Cerebellar cortex (tissue), 1 donor: ENCODE measurements at regions not wholly inside any gene's neighbourhood (a gene's known extent, or its start where the extent isn't known, plus 50 kb on each side); places are given as distances from the start of the nearest gene placed in this dataset.

Source experiments
- DNase-seq: peaks from one replicate; pipeline ENCODE4 v3.0.0-alpha.2; 2015; ENCODE audit warnings: low spot score

DNA sequence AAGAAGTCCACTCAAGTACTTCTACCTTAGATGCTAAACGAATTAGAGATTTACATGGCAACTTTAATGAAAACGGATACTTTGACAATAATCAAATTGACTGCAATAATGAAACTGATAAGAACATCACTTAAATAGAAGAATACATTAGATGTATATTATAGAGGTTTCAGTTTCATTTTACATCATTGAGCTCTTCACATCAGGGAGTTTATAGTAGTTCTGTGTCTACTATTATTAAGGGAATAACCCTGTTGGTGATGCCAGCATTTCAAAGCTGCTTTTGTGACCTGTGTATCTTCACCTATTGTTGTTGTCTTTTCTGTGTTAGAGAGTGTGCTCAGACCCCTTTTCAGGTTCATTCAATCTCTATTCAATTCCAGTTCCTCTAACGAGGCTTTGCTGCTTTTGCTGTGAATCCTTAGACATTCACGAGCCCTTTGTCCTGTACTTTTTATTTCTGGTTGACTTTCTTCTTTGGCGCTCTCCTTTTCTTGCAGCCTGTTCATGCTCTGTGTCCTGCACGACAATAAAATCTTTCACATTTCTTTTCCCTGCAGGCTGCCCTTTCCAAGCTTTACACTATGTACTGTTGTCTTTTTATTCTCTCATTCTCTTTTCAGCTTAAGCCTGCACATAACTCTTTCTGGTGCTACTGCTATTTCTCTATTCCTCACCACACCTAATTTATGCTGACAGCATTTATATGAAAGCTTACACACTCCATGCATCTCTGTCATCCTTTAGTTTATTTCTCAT lies 232.1 kb downstream of the CPE start:
- DNase-seq: no peak

DNA sequence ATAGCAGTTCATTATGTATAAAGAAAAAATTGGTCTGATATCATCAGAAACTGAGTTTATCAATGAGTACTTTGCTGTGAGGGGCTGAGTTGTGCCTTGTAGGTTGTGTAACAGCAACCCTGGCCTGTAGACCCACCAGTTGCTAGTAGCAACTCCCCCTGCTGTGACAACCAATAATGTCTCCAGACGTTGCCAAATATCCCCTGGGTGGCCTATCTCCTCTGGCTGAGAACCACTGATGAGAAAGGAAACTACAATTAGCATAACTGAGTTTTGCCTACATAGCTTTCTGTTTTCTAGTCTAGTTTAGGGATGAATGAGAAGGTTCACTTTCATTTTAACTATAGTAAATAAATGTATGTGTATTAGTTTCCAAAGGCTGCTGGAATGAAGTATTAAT lies 234.1 kb downstream of the CPE start:
- DNase-seq: no peak

DNA sequence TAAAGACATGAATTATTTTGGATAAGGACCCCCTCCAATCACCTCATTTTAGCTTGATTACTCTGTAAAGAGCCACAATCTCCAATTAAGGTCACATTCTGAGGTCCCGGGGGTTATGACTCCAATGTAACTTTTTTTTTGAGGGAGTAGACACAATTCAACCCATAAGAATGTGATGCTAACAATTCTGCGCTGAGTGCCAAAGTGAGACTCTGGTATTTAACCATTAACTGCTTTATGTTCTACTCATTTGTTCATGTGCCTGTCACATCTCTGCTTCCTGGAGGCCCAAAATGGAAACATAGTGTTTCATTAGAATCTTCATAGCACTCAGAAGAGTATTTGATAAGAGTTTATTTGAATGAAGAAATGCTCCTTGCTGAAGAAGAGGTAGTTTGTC lies 234.8 kb downstream of the CPE start:
- DNase-seq: no peak

DNA sequence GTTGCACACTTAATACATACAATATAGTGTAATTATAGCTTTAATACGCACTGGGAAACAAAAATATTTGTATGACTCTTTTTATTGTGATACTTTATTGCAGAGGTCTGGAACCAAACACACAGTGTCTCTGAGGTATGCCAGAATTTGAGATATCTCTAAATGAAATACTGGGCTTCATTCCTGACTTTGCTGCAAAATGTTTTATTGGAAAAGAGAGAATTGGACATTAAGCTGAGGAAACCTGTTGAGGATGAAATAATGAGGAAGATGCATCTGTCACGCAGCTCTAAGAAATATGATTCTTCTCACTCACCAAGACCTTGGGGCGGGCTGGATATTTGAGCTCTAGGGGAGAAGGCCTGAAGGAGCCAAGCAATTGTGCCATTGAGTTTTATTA lies 242.1 kb downstream of the CPE start:
- no peak for DNase-seq

DNA sequence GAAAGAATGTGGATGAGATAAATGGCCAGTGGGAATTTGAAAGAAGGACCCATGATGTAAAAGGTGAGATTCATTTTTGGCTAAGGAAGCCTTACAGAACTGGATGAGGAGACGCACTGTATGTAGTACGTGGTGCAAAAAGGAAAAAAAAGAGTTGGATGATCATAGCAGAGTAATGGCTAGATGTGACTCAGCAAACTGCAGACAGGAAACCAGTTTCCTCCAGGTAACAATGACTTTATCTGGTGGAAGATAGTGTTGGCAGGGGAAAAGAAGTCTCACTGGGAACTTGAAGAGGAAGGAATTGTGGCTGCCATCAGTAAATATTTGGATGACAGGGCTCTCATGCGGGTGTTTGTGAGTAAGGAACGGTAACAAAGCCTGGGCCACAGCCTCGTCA lies 243.2 kb downstream of the CPE start:
- no peak for DNase-seq

DNA sequence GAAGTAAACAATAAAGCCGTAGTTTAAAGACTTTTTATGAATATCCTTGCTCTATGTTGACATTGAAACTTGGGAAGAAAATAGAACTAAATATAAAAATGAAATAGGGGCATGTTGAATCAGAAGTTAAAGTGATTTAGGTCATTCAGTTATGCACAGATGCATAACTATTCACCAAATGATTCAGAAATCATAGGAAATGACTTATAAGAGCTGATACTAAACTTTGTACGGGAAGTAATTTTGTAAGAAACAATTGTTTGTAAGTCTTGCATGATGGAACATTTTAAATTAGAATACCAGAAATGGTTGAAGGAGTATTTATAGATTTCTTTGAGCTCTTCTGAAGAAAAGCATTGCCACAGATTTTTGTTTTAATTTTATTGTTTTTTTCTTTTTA lies 246.5 kb downstream of the CPE start:
- DNase-seq: no peak

DNA sequence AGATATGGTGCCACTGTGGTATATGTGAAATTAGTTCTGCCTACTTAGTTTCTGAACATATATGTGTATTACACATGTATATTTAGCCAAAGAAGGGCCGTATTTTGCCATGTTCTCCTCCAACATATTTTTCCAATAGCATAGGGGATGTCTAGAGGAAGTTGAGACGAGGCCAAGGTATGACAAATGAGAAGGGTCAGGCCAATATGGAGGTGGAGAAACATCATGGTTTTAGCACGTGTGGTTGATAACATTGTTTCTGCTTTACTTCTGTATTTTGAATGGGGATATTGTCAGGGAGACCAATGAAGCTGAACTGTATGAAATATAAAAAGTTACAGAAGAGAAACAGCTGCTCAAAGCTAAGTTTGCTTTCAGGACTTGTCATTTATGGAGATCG lies 246.7 kb upstream of the TLL1 start:
- no peak for DNase-seq

DNA sequence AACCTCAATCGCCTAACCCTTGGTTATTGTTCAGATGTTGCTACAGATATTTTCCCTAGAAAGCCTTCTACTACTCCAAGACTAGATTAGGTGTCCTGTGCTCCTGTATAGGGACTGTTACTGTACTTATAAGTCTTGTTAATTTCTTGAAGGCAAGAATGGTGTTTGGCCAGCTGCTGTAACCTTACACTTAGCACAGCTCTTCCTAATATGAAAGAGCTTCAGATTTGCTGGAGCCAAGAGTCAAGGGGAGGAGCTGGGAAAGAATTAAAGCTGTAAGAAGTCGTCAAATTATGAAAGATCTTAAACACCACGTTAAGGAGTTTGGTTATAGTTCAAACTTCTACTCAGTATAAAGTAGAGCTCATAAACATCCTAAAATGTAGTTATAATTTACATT lies 245.9 kb upstream of the TLL1 start:
- no peak for DNase-seq

DNA sequence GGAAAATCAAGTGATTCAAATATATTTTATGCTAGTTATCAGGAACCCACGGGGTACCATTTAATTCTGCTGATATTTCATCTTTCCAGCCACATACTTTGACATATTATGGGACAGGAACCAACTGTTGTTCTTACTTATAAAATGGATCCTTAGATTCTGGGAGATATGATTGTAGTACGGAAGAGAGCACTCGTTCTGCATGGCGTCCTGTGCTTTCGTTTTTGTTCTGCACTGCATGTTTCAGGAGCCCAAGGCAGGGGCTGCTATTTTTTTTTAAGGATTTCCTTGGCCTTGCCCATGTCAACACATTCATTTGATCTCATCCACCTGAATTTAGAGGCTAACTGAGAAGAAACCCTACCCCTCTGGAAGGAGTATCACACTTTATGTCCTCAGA lies 245.5 kb upstream of the TLL1 start:
- DNase-seq: no peak

DNA sequence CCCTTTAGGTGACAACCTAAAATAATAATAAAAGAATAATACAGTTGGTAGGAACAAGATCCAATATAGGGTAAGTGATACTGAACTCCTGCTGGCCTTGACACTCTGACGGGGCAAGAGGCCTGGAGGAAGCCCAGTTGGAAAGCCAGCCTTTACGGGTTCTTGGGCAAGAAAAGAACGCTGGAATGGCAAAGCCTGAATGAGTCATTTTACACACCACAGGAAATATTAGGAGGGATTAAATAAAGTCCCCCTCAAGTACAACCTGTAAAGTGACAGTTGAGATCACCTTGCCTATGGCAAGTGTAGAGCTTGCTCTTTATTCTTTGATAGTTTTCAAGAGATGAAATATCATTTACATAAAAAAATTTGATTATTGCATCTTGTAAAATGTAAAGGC lies 244.5 kb upstream of the TLL1 start:
- DNase-seq: no peak

DNA sequence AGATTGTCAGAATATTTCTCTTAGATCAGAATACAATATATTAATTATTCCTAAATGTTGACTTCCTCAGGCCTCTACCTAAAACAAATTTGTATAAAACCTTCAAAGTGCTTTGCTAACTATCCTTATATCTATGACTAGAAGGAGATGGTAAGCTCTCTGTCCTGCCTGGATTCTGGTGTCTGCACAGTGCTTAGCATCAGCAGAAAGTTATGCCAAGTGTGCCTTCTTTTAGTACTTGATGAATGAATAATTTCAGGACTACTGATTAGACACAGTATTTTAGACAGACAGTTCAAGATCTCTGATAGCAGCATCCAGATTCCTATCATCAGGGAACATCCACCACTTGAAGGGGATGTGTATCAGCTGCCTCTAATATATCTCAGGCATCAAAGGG lies 242.4 kb upstream of the TLL1 start:
- DNase-seq: no peak

DNA sequence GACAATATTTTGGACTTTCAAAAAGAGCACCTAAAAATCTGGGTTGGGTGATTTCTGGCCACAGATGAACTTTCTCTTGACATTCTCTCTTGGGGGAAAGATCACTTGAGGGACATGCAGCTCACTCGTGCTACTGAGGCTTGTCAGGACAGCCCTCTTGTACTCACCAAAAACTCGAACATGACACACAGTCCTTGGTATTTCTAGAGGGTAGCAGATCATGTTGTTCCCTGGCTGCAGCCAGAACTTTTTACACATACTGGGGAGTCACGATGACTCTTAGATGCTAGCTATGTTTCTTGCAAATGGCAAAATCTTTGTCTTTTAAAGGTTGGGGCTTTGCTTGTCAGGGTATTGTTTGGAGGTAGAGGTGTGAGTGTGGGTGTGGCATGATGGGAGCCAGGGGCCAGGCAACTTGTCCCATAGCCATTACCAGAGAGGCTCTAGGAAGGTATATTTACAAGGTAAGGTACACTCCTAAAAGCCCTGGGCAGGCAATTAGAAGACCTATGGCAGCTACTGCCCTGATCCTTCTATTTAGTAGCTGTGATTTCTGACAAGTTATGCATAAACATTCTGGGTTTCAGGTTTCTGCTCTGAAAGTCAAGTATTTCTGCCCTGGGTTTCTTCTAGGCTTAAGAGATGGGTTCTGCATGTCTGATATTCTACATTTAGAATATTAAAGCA lies 241.7 kb upstream of the TLL1 start:
- no peak for DNase-seq

DNA sequence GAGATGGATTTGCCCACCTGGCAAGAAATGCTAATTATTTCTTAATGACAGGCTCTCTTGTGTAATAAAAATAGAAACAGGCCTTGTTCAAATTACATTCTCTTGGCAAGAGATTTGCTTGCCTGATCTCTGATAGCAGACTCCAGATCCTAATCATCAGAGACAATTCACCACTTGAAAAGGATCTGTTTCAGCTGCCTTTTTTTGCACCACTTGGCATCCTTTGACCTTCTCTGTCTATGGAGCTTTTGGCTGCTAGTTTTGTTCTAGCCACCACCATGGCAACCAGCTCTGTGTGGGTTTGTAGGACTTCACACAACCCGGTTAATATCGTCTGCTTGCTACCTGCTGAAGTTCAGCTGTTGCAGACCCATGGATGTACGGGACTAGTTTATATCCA lies 241.1 kb upstream of the TLL1 start:
- DNase-seq: peak; percentile 92

DNA sequence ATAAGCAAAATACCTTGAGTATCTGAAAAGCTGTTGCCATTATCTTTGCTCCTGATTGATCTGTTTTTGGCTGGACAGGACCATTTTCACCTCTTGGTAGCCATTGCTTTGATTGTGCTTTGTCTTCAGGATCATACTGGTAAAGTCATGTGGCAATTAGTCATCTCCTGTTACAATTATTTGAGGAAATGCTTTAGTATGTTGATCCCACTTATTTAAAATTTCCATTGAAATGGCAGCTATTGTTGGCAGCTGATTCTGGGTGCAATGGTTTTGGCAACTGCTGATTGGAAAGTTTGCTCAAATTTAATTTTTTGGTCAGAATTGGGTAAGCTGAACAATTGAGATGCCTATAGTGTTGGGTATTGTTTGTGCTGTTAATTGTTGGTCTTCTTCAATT lies 238.3 kb upstream of the TLL1 start:
- no peak for DNase-seq

DNA sequence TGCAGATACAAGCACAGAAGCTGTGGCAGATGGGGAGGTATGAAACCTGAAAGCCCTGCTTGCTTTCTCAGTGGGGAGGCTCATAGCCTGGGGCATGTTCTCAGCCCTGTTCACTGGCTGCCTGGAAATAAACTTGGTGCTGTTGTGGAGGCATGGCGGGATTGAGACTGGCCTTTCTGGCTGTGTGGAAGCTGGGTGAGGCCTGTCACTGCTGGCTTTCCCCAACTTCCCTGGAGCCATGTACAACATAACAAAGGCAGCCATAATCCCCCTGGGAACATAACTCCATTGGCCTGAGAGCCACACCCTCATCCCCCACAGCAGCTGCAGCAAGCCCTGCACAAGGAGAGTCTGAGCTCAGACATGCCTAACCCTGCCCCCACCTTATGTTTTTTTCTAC lies 237.7 kb upstream of the TLL1 start:
- no peak for DNase-seq

DNA sequence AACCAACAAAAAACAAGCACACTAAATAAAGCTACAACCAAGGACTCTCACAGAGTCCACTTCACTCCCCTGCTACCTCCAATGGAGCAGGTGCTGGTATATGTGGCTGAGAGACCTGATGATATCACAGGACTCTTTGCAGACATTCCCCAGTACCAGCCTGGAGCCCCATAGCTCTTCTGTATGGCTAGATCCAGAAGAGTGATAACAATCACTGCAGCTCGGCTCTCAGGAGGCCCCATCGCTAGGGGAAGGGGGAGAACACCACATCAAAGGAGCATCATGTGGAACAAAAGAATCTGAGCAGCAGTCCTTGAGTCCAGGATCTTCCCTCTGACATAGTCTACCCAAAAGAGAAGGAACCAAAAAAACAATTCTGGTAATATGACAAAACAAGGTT lies 237.1 kb upstream of the TLL1 start:
- no peak for DNase-seq

DNA sequence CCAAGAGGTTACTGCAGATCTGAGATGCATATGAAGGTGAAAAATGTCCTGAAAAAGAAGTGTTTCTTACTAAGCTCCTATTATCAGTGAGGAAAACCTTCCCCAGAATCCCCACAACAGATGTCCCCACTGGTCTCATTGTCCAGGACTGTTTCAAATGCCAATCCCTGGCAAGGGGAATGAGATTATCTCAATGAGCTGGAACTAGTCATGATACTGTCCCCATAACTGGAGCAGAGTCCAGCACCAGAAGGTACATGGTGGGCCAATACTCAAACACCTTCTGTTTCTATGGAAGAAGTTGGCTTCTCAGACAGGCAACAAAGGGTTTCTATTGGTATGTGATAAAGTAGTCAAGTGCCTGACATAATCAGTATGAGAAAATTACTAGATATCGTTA lies 221.1 kb upstream of the TLL1 start:
- peak; percentile 97 for DNase-seq

DNA sequence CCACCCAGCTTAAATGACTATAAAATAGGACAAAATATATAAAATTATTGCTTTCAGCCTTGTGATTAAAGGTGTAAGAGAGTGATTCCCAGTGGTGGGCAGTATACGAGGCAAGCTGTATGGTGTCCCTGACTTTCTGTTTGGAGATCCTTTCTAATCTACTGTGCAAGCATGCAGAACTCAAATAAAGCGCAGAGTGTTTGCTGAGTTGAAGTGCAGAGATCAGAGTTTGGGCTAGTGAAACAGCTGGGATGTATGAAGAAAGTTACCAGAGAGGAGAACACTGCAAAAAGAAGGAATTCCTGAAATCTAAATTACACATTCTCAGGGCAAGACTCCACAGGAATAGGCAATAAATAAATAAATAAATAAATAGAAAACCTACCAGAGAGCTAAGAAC lies 218.5 kb upstream of the TLL1 start:
- no peak for DNase-seq

DNA sequence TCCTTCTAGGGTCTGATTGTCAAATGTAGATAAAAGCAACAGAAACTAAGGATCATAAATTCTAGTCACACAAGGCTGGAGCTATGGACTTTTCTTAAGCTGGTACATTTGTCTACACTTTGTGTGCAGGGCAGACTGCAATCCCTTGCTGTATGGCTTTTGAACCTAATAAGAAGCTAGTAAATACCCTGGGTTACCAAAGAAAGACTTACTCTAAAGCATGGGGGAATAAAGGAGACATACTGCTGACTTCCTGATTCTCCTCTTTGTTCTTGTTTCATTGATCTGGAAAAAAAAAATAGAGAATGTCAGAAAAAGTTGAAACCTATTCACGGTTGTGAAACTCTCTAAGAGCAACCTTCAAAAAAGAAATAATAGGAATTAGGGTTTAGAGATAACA lies 216.6 kb upstream of the TLL1 start:
- DNase-seq: no peak

DNA sequence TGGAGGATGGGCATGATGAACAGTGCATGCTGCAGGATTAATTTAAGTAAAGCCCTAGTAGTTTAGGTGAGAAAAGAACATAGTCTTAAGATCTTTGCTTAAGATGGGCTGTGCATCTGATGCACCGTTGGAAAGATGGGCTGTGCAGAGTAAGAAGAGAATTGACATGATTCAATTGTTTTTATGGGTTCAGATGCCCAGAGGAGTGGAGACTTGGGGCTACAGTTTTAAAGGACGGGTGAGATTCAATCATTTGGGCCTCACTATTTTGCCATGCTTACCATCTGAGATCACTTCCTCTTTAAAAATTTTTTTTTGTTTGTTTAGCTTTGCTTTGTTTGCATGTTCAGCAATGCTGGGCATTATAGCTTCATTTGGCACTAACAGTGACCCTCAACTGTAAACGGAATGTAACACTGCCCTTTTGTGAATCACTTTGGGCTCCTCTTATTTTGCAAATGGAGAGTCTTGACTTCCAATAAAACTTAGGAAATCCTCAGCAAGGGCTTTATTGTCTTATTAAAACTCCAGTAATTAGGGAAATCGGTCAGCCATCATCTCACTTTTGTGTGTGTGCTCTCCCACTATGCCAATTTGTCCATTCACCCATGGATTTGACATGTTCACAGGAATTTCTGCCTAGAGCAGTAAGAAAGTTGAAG lies 216.1 kb upstream of the TLL1 start:
- no peak for DNase-seq

DNA sequence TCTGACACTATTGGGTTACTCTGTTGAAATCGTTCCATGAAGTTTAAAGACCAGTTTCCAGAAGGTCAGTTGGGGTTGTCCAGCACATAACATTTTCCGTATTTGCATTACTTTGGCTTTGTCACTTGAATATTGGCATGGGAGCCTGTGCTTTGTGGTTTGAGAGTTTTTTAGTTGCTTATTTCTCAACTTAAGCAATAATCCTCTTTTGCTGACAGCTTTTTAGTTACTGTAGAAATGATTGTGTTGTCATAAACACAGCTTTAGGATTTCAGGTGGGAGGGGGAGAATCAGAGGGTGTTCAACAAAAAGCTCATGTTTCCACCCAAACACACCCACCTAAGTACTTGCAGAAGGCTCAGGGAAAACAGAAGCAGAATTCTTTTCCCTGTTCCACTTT lies 210.7 kb upstream of the TLL1 start:
- DNase-seq: no peak

DNA sequence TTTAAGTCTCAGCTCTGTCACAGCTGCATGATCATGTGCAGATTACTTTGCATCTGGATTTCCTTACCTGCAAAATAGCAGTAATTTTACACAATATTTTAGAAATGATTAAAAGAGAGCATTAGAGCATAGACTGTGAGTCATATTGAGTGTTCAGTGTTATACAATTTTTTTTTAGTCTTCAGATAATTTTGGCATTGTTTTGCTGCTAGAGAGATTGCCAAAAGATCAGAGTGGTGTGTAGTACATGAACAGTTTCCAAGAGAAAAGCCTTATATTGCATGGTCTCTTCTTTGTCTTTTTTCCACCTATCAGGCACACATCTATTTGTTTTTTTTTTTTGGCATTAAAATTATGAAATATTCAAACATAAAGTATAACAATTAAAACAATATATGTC lies 209.6 kb upstream of the TLL1 start:
- no peak for DNase-seq

DNA sequence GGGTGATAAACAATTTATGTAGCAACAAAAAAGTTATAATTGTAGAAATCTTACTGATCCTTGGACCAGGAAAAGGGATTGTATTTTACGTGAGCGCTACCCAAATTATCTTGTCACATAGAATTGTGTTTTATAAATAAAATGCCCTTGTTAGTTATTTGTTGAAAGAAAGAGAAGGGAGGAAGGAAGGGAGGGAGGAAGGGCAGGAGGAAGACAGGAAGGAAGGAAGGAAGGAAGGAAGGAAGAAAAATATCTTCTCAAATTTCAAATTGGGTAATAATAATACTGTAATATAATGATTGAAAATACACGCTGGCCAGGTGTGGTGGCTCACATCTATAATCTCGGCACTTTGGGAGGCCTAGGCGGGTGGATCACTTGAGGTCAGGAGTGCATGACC lies 206.2 kb upstream of the TLL1 start:
- no peak for DNase-seq

DNA sequence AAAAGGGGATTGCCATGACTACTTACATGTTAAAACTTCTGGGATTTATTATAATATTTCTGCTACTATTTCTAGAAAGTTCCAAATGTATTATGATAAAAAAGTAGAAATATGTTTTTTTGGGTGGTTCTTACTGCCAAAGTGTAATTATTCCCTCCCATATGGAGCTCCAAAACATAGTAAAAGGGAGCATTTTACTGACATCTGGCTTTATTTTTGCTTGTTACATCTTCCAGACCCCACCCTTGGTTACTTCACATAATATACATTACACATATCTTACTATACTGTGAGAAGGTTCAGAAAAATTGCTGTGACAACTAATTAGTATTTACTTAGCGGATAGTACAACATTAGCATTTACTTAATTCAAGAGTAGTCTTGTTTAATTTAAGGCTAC lies 205.1 kb upstream of the TLL1 start:
- no peak for DNase-seq
